ENCODE measurements at regions not wholly inside any gene's neighbourhood (a gene's known extent, or its start where the extent isn't known, plus 50 kb on each side); places are given as distances from the start of the nearest gene placed in this dataset.

GRCh38 chr13:39877134-39877533, 221.7 kb downstream of the COG6 start (continued):
- TF ChIP-seq ARID4B (CRISPR knock-in tag; IDR thresholded peaks at IDR 0.05; ENCODE audit: borderline replicate concordance) (no peak), MAX (CRISPR knock-in tag; IDR thresholded peaks at IDR 0.05) (no peak), HMGA2 (CRISPR knock-in tag; IDR thresholded peaks at IDR 0.05) (no peak), STAT6 (CRISPR knock-in tag; conservative IDR thresholded peaks at IDR 0.05; ENCODE audit: low read depth) (no peak), USF2 (CRISPR knock-in tag; IDR thresholded peaks at IDR 0.05) (no peak), SMAD3 (CRISPR knock-in tag; IDR thresholded peaks at IDR 0.05; ENCODE audit: borderline replicate concordance) (no peak), ERG (CRISPR knock-in tag; IDR thresholded peaks at IDR 0.05) (no peak), JAZF1 (CRISPR knock-in tag; IDR thresholded peaks at IDR 0.05) (no peak), ZNF416 (CRISPR knock-in tag; IDR thresholded peaks at IDR 0.05) (no peak)

- POLR2A ChIA-PET = no interaction called here
- TF ChIP-seq ZNF416 (CRISPR knock-in tag; IDR thresholded peaks at IDR 0.05) (no peak), HMGXB4 (CRISPR knock-in tag; IDR thresholded peaks at IDR 0.05) (no peak), ZNF232 (CRISPR knock-in tag; IDR thresholded peaks at IDR 0.05) (no peak), E2F4 (CRISPR knock-in tag; IDR thresholded peaks at IDR 0.05; ENCODE audit: borderline replicate concordance, low read depth) (no peak), ZNF138 (CRISPR knock-in tag; conservative IDR thresholded peaks at IDR 0.05) (no peak), ZBTB43 (CRISPR knock-in tag; IDR thresholded peaks at IDR 0.05) (no peak), FOXJ3 (CRISPR knock-in tag; IDR thresholded peaks at IDR 0.05; ENCODE audit: borderline replicate concordance) (no peak), SP1 (CRISPR knock-in tag; conservative IDR thresholded peaks at IDR 0.05) (no peak), TEAD4 (CRISPR knock-in tag; IDR thresholded peaks at IDR 0.05) (no peak), MXD4 (CRISPR knock-in tag; IDR thresholded peaks at IDR 0.05; ENCODE audit: borderline replicate concordance) (no peak), PRRX2 (CRISPR knock-in tag; IDR thresholded peaks at IDR 0.05) (no peak)
These were observed 224.0 kb downstream of the COG6 start for GRCh38 chr13:39879286-39880035.

More at GRCh38 chr13:39879286-39880035, 224.0 kb downstream of the COG6 start:
- Mint-ChIP-seq H3K27me3 (ENCODE audit: low read depth) (no peaks in the 10 kb centered on the region), H3K4me1 (peaks cover 2% of the 10 kb centered on the region), H3K27ac (no peak overlapping the region), H3K36me3 (peaks cover 12% of the 10 kb centered on the region), H3K4me3 (no peak overlapping the region), H3K9me3 (peaks cover 17% of the 10 kb centered on the region)
- DNase-seq (ENCODE audit: low spot score) = no peak
- CTCF ChIA-PET = no interaction called here
- no peak for ATAC-seq
